ENCODE measurements at regions not wholly inside any gene's neighbourhood (a gene's known extent, or its start where the extent isn't known, plus 50 kb on each side); places are given as distances from the start of the nearest gene placed in this dataset.
"Not testable (repeated sequence)": the region's sequence is repeated elsewhere in the genome, so short reads cannot be mapped to it uniquely, and the experiment has no call there.

GRCh38 chr16:13471036-13471435 lies 448.9 kb upstream of the ERCC4 start:
- no peak for DNase-seq

- no peak for DNase-seq
Observed at GRCh38 chr16:13478991-13479390, 441.0 kb upstream of the ERCC4 start.

DNA sequence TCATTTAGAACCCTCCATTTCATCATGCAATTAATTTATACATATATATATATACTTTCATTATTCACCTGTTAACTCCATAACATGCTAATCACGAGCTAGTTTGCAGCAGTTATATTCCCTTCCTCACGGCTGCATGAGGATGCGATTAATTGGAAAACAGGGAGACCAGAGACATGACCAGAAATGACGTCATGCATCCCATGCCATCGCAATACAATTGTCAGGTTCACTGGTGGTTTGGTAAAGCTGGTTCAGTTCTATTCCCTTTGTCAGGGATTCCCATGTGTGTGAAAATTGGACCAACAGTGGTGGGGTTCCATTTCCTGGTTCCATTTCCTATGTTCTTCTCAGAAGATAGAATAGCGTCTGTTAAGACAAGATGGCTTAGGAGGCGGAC lies 440.4 kb upstream of the ERCC4 start:
- no peak for DNase-seq

- DNase-seq, result no peak
Observed at GRCh38 chr16:13480801-13481200, 439.2 kb upstream of the ERCC4 start.

GRCh38 chr16:13483121-13483520 lies 436.8 kb upstream of the ERCC4 start:
- no peak for DNase-seq

DNA sequence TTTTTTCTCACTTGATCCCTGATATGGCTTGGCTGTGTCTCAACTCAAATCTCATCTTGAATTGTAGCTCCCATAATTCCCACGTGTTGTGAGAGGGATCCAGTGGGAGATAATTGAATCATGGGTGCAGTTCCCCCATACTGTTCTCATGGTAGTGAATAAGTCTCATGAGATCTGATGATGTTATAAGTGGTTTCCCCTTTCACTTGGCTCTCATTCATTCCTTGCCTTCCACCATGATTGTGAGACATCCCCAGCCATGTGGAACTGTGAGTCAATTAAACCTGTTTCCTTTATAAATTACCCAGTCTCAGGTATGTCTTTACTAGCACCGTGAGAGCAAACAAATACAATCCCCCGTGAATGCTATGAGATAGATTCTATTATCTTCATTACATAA lies 430.5 kb upstream of the ERCC4 start:
- not testable (repeated sequence) for DNase-seq

DNA sequence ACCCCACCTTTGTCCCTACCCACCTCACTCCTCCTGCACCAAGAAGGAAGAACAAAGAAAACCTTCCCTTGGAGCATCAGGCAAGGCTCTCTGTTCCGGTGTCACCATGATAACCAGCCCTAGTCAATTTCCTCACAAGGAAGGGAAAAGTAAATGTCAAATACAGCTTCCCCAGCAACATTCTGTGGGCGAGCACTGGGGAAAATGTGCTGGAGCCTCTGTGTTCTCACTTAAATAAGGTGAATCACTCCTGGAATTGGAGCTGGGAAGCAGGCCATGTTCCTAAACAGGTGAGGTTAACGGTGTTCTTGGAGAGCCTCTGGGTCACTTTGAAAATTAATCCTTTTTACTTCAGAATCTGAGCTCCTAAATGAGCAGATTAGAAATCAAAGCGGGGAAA lies 427.9 kb upstream of the ERCC4 start:
- DNase-seq, result no peak

DNA sequence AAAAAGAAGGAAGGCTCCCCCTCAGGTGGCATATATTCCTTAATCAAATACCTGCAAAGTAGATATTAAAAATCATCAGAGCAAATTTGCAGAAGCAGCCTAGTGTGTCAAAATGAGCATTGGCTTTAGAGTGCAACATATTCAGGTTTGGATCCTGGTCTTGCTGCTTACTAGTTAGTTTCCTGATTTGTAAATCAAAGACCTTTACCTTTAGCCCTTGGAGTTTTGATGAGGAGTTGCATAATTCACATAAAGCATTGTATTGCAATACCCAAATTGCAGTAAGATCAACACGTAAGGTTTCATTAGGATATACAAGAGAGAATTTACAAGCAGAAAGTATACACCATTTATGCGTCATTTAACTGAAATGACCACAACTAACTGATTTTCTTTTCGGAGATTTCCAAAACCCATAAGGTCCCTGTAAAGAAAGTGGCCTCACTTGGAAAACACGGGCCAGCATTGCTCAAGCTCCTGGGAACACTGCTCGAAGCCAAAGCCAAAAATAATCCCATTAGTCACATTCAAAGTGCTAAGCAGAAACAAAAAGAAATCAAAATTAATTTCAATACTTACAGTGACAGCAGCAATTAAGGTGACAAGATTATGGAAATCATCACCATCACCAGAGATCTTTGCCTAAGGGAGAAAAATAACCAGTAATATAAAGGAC lies 415.9 kb upstream of the ERCC4 start:
- DNase-seq, result no peak

- DNase-seq, result no peak
Observed at GRCh38 chr16:13507530-13507929, 412.4 kb upstream of the ERCC4 start.

GRCh38 chr16:13510425-13511151 lies 409.4 kb upstream of the ERCC4 start:
- no peak for DNase-seq

- DNase-seq, result no peak
Observed at GRCh38 chr16:13517841-13518240, 402.1 kb upstream of the ERCC4 start.

- DNase-seq, result no peak
Observed at GRCh38 chr16:13519871-13520270, 400.1 kb upstream of the ERCC4 start.

DNA sequence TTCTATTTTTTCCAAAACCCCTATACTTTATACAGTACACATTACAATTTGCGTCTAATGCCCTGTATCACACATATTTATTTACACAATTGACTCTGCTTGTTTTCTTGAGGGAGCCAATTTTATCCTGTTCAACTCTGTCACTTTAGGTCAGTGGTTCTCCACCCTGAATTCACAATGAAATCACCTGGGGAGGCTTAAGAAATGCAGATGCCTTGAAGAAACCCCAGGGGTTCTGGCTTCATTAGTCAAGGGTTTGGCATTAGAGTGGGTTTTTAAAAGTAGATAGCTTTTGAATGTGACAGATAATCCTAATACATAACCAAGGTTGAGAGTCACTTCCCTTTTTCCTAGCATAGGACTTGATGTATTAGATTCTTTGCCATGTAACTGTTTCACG lies 398.6 kb upstream of the ERCC4 start:
- DNase-seq, result no peak

DNA sequence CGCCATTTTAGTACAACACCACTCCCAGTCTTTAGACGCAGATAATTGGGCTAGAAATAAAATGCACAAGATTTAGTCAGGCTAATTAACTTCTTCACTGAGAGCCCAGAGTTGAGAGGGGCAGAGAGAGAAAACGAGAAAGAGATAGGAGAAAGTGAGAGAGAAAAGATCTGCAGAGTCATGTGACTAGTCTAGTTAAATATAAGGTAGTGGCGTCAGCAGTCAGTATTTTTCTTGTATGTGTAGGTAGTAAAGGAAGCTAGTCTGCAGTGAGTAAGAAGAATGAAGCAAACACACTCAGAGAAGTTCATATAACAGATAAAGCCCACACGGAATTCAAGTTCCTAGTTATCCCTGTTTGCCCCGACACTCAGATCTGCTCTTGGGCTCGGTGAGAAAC lies 392.6 kb upstream of the ERCC4 start:
- no peak for DNase-seq

GRCh38 chr16:13528691-13529090 lies 391.3 kb upstream of the ERCC4 start:
- DNase-seq, result no peak

DNA sequence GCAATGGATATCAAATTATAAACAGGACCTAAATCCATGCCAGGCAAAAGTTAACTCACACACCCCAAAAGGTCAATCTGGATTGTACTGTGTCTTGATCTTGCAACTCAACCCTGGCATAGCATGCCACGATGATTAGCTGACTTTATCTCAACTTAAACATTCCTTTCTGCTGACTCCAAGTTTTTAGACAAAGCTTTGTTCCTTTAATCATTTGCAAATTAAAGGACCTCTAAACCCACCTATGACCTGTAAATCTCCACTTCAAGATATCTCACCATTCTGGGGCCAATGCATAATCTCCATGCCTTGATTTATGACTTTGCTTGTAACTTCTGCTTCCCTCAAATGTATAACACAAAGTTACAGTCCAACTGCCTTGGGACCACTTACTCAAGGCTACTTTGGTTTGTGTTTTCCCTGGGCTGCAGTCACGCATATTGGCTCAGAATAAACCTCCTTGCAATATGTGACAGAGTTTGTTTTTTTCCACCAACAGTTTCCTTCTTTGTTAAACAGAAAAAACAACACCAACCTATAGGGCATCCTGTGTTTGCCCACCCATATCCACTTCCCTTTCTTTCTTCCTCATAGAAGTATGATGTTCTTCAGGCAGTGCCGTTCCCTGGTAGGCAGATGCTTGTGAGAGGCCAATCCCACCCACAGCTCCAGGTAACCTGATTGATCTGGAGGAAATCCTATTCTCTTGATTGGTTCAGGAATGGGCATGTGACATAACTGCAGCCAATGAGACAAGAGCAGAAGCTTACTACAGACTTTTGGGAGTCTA lies 390.6 kb upstream of the ERCC4 start:
- DNase-seq, result no peak

GRCh38 chr16:13540771-13541170 lies 379.2 kb upstream of the ERCC4 start:
- no peak for DNase-seq

DNA sequence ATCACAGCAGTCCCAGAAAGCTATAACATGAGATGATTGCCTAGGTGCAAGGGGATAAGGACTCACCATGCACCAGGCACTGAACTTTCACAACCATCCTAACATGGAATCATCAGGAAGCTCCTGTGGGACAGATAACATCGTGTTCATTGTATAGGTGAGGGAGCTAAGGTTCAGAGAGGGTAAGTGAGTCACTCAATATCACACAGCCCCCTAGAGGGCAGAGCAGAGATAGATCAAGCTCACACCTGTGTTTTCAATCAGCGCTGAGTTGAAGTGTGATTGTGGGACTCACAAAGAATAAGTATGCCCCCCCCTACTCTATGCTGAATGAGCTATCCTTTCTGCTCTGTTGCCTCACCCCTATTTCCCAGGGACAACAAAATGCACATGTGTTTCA lies 377.7 kb upstream of the ERCC4 start:
- DNase-seq, result no peak

GRCh38 chr16:13543850-13544249 lies 376.1 kb upstream of the ERCC4 start:
- no peak for DNase-seq

DNA sequence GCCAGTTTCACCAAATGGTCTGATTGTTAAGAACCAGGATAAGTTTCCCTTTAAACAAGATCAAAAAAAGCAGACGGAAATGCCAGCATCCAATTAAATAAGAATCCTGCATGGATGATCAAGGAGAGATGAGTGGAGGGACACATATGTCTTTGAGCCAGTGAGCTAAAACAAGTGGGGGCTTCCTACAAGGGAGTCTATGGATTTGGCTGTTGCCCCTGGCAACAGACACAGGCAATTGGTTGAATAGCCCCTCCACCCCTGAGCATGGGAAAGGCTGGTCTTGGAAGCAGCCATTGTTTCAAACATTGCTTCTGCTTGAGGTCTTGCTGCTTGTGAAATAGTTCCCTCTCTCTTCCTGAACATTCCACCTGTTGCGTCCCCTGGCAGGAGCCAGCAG lies 374.7 kb upstream of the ERCC4 start:
- no peak for DNase-seq

DNA sequence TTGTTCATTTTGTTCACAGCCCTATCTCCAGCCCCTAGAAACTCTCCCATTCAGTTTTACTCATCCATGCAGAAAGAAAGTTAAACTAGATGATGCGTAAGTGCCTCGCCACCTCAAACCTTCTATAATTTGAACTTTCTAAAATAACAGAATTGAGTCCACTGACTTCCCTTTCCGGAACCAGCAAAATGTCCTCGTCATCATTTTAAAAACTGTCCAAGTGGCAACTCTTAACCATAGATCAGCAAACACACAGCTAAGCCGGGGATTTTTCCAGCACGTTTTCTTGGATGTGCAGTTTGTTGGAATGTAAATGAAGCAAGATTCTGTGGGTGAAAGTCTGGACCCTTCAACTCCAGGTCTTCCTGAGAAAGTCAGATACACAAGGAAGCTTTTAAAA lies 369.7 kb upstream of the ERCC4 start:
- no peak for DNase-seq

- DNase-seq, result no peak
Observed at GRCh38 chr16:13552062-13552959, 367.6 kb upstream of the ERCC4 start.

DNA sequence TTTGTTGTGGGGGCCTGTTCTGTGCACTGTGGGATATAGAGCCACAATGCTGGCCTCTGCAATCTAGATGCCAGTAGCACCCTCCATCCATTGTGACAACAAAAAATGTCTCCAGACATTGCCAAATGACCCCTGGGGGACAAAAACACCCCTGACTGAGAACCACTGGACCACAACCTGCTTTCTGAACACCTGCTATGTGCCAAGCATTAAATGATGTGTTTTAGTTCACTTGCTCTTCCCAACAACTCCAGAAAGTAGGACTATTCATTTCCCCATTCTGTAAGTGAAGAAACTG lies 367.0 kb upstream of the ERCC4 start:
- DNase-seq, result no peak

Measured in bone marrow (tissue), 2 donors.